Stomach smooth muscle (tissue), 2 donors: ENCODE measurements at regions not wholly inside any gene's neighbourhood (a gene's known extent, or its start where the extent isn't known, plus 50 kb on each side); places are given as distances from the start of the nearest gene placed in this dataset.

ENCODE experiments used
- H3K27ac ChIP-seq: one replicate; pipeline ENCODE4 v1.7.0; 2013; ENCODE audit warnings: mild to moderate bottlenecking, low read length, inconsistent platforms
- H3K27me3 ChIP-seq, 2 donors: one replicate each; pipeline ENCODE4 v1.7.0; 2013; ENCODE audit warnings: low read length in 2 of 2; ENCODE audit not compliant: insufficient read depth in 2 of 2, control insufficient read depth in 1 of 2
- H3K36me3 ChIP-seq, 2 donors: one replicate each; pipeline ENCODE4 v1.7.0; 2013; ENCODE audit warnings: low read length in 2 of 2; ENCODE audit not compliant: control insufficient read depth in 2 of 2, insufficient read depth in 2 of 2
- H3K4me1 ChIP-seq: one replicate; pipeline ENCODE4 v1.7.0; 2013; ENCODE audit warnings: low read length; ENCODE audit not compliant: control insufficient read depth, insufficient read depth
- H3K4me3 ChIP-seq, 2 donors: one replicate each; pipeline ENCODE4 v1.7.0; 2013; ENCODE audit warnings: low read length in 2 of 2
- H3K9ac ChIP-seq, 2 donors: one replicate each; pipeline ENCODE4 v1.7.0; 2013; ENCODE audit warnings: low read length in 2 of 2, mild to moderate bottlenecking in 1 of 2
- H3K9me3 ChIP-seq, 2 donors: one replicate each; pipeline ENCODE4 v1.7.0; 2013; ENCODE audit warnings: low read length in 2 of 2; ENCODE audit not compliant: control insufficient read depth in 2 of 2
- donor health status: healthy.
- donor health status: Pancreatic carcinoma.

GRCh38 chr1:81351864-81352263 is 448.9 kb upstream of the ADGRL2 start:
- Histone ChIP-seq H3K27me3 (no peaks in the 10 kb centered on the region), H3K36me3 (no peaks in the 10 kb centered on the region)

GRCh38 chr1:81349194-81349965 is 451.4 kb upstream of the ADGRL2 start:
- no peak overlapping the region for H3K4me3 ChIP-seq

More at GRCh38 chr1:81351864-81352263, 448.9 kb upstream of the ADGRL2 start:
- Histone ChIP-seq H3K27ac (no peak overlapping the region), H3K9ac (no peak overlapping the region), H3K9me3 (no peaks in the 10 kb centered on the region), H3K4me3 (no peak overlapping the region), H3K4me1 (no peaks in the 10 kb centered on the region)

GRCh38 chr1:81345110-81345509 is 455.6 kb upstream of the ADGRL2 start:
- H3K9me3 ChIP-seq: no peaks in the 10 kb centered on the region
- no peak overlapping the region for H3K27ac ChIP-seq
- no peak overlapping the region for H3K4me3 ChIP-seq
- H3K36me3 ChIP-seq: no peaks in the 10 kb centered on the region
- H3K9ac ChIP-seq: no peak overlapping the region
- H3K4me1 ChIP-seq: no peaks in the 10 kb centered on the region
- no peaks in the 10 kb centered on the region for H3K27me3 ChIP-seq

More at GRCh38 chr1:81349194-81349965, 451.4 kb upstream of the ADGRL2 start:
- H3K27ac ChIP-seq: no peak overlapping the region
- no peaks in the 10 kb centered on the region for H3K9me3 ChIP-seq
- H3K27me3 ChIP-seq: no peaks in the 10 kb centered on the region
- H3K4me1 ChIP-seq: no peaks in the 10 kb centered on the region
- no peaks in the 10 kb centered on the region for H3K36me3 ChIP-seq
- no peak overlapping the region for H3K9ac ChIP-seq

GRCh38 chr1:81340239-81340638 is 460.5 kb upstream of the ADGRL2 start:
- Histone ChIP-seq H3K27ac (no peak overlapping the region), H3K27me3 (no peaks in the 10 kb centered on the region), H3K9me3 (no peaks in the 10 kb centered on the region), H3K4me1 (no peaks in the 10 kb centered on the region), H3K4me3 (no peak overlapping the region), H3K9ac (no peak overlapping the region), H3K36me3 (no peaks in the 10 kb centered on the region)

GRCh38 chr1:81337226-81337625 is 463.5 kb upstream of the ADGRL2 start:
- Histone ChIP-seq H3K4me3 (no peak overlapping the region), H3K27ac (no peak overlapping the region), H3K36me3 (no peaks in the 10 kb centered on the region), H3K9ac (no peak overlapping the region), H3K4me1 (no peaks in the 10 kb centered on the region), H3K27me3 (no peaks in the 10 kb centered on the region), H3K9me3 (no peaks in the 10 kb centered on the region)

GRCh38 chr1:81335876-81336275 is 464.9 kb upstream of the ADGRL2 start:
- Histone ChIP-seq H3K4me3 (no peak overlapping the region), H3K9me3 (no peaks in the 10 kb centered on the region)

GRCh38 chr1:81330521-81330920 is 470.2 kb upstream of the ADGRL2 start:
- H3K9me3 ChIP-seq: no peaks in the 10 kb centered on the region
- no peaks in the 10 kb centered on the region for H3K36me3 ChIP-seq
- no peak overlapping the region for H3K27ac ChIP-seq
- H3K9ac ChIP-seq: no peak overlapping the region
- no peak overlapping the region for H3K4me3 ChIP-seq
- H3K4me1 ChIP-seq: no peaks in the 10 kb centered on the region
- no peaks in the 10 kb centered on the region for H3K27me3 ChIP-seq

More at GRCh38 chr1:81335876-81336275, 464.9 kb upstream of the ADGRL2 start:
- H3K36me3 ChIP-seq: no peaks in the 10 kb centered on the region
- H3K4me1 ChIP-seq: no peaks in the 10 kb centered on the region
- no peaks in the 10 kb centered on the region for H3K27me3 ChIP-seq
- H3K27ac ChIP-seq: no peak overlapping the region
- H3K9ac ChIP-seq: no peak overlapping the region

- H3K9me3 ChIP-seq: no peaks in the 10 kb centered on the region
- no peaks in the 10 kb centered on the region for H3K4me1 ChIP-seq
- H3K27me3 ChIP-seq: no peaks in the 10 kb centered on the region
- no peaks in the 10 kb centered on the region for H3K36me3 ChIP-seq
- H3K27ac ChIP-seq: no peak overlapping the region
- no peak overlapping the region for H3K9ac ChIP-seq
- H3K4me3 ChIP-seq: no peak overlapping the region
Measured at GRCh38 chr1:81330111-81330510, 470.6 kb upstream of the ADGRL2 start.

- Histone ChIP-seq H3K27ac (no peak overlapping the region), H3K9me3 (no peaks in the 10 kb centered on the region), H3K4me1 (no peaks in the 10 kb centered on the region), H3K27me3 (no peaks in the 10 kb centered on the region), H3K4me3 (no peak overlapping the region), H3K36me3 (no peaks in the 10 kb centered on the region), H3K9ac (no peak overlapping the region)
Measured at GRCh38 chr1:81329041-81329440, 471.7 kb upstream of the ADGRL2 start.

- Histone ChIP-seq H3K9ac (no peak overlapping the region), H3K4me1 (no peaks in the 10 kb centered on the region), H3K4me3 (no peak overlapping the region), H3K27me3 (no peaks in the 10 kb centered on the region), H3K27ac (no peak overlapping the region), H3K36me3 (no peaks in the 10 kb centered on the region), H3K9me3 (no peaks in the 10 kb centered on the region)
Measured at GRCh38 chr1:81327743-81328142, 473.0 kb upstream of the ADGRL2 start.

GRCh38 chr1:81327103-81327710 is 473.5 kb upstream of the ADGRL2 start:
- Histone ChIP-seq H3K27me3 (no peaks in the 10 kb centered on the region), H3K4me1 (no peaks in the 10 kb centered on the region), H3K27ac (no peak overlapping the region), H3K9me3 (no peaks in the 10 kb centered on the region), H3K9ac (no peak overlapping the region), H3K36me3 (no peaks in the 10 kb centered on the region), H3K4me3 (no peak overlapping the region)
